HuH-7.5 (cell line): ENCODE measurements at regions not wholly inside any gene's neighbourhood (a gene's known extent, or its start where the extent isn't known, plus 50 kb on each side); places are given as distances from the start of the nearest gene placed in this dataset.

ENCODE experiments used
- DNase-seq: peaks from one replicate; pipeline ENCODE4 v3.0.0; 2011; ENCODE audit warnings: low spot score

DNA sequence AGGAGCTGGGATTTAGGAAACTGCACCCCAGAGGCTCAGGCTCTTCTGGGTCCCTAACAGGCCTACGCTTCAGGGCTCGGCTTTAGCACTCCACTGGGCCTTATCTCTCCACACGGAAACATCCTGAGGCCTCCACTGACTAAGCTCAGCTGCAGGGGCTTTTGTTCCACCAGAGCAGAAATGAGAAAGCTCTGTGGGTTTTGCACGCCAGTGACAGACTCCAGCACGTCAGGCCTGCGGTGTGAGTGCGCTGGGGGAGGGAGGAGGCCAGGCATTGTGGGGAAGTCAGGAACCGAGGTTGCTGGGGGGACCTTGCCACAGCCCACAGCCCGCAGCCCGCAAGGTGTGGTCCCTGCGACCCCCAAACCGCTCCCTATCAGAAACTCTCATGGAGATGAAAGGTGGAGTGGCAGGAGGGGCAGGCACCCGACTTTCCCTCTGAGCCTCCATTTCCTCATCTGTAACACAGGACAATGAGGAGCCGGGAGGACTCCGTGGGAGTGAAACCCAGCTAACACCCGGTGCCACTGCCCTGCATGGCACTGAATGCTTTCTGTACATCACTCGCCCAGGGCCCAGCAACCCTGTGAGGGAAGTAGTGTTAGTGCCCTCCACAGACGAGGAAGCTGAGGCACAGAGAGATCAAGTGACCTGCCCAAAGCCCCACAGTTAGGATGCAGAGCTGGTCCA lies 106.5 kb downstream of the TPRA1 start:
- DNase-seq = no peak

DNA sequence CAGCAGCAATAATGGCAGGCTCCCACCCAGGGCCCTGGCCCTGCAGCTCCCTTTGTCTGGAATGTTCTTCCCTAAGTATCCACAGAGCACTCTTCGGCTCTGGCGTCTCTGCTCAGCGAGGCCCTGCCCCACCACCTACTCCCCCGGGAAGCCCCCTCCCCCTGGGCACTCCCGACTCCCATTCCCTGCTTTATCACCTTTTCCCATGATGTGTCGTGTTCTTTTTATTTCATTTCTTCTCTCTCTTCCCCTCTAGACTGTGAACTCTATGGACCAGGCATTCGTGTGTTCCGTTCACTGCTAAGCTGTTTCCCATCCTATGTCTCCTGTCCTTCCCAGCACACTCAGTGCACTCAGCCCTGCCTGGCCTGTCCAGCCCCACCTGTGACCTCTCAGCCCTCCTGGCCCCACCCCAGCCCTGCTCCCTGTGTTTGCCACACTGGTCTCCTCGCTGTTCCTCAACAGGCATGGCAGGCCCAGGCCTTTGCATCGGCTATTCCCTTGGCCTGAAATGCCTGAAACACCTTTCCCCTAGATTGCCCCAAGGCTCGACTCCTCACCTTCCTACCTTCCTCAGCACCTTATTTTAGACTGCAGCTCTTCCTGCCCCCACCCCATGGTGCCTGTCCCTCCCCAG lies 107.4 kb downstream of the TPRA1 start:
- DNase-seq = no peak

DNA sequence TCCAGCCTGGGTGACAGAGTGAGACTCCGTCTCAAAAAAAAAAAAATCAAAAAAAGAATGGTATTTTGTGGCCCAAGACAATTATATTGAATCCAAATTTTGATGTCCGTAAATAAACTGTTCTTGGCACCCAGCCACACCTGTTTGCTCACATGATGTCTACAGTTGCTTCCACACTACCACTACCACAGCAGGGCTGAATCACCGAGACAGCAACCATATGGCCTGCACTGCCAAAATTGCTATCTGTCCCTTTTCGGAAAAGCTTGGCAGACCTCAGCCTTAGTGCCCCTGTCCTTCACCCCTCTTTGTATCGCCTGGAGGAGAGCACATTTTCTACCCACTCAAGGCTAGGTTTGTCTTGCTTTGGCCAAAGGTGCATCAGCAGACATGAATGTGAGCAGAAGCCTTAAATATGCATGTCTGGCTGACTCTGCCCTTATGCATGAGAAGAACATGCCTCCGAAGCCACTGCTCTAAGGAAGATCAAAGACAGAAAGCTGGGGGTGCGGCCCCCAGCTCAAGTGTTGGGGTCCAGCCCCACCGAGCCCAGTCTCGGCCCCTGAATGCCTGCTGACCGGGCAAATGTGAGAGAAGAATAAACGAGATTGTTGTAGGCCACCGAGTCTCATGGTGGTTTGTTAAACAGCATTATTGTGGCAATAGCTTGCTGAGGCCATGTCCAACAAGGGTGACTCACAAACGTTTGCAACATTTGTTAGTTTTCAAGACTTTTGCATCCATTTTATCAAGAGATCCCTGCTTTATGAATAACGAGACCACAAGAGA lies 108.1 kb downstream of the TPRA1 start:
- DNase-seq = no peak

DNA sequence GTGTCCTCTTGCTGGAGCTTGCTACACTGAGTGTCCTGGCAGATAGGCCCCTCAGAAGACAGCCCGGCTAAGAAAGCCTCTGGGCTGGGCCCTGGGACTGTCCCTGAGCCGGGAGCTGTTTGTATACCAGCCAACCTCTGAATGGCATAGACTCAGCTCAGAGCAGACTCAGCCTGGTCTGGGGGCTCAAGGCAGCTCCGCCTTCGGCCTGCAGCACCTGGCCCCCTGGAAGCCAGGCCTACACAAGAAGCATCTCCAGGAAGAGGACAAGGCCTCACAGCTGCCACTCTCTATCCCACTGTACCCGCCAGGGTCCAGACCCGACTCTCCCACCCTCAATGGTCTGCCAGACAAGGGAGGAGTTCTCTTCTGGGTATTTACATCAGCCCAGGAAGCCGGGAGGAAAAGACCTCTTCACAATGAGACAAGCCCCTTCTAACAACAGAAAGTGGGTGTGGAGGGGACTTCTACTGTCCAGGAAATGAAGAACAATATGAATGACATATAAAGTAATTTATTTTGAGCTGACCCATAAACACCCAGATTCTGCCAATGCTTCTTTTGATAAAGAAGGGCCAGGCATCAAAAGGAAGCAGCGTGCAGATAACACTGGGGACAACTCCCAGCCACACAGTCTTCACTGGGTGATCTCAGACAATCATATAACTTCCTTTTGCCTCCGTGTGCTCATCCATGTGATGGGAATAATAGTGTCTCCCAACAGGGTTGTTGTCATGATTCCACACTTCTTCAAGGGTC lies 110.2 kb downstream of the TPRA1 start:
- no peak for DNase-seq

DNA sequence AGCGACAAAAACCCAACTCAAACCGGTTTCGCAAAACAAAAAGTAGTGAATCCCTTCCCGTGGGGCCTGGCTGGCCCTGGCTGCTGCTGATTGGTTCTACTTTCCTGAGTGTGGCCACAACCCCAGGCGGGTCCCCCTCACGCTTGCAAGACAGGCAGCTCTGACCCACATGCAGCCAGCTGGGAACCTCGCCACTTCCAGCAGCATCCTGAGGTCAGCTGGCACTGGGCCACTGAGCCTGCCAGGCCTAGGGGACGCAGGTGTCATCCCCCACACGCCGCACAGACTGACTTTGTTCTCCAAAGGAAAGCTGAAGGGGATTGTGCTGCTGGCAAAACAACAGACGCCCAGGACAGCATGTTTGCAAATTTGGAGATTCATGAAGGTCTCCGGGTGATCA lies 111.1 kb downstream of the TPRA1 start:
- DNase-seq = no peak

DNA sequence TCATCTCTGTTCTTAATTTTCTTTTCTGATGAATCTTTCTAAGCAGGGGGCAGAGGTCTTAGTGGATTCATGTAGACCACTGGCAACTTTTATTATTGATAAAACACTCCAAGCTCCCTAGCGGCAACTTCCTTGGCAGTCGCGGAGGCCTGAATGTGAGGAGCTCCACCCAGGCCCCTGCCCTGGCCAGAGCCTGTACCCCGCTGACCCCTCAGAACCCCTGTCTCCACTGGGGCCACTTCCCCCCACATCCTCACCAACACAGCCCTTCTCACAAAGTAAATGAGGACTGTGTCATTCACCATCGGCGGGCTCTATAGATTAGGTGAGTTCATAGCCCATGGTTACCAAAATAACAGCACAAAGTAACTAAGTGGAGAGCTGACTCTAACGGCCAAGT lies 111.6 kb downstream of the TPRA1 start:
- no peak for DNase-seq

DNA sequence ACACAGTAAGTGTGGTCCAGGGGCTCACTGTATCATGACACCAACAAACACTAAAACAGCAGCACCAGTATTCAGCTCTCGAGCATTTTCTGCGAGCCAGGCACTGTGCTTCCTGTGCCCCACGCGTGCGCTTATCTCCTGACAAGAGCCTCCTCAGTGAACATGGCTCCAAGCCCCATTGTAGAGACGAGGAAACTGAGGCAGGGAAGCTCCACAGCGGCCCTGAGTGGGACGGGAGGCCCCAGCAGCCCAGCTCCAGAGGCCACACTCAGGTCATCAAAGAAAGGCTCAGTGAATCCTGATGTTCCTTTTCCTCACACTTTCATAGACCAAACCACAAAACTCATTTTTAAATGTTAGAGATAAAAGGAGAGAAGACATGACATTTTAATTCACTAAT lies 113.1 kb downstream of the TPRA1 start:
- no peak for DNase-seq

DNA sequence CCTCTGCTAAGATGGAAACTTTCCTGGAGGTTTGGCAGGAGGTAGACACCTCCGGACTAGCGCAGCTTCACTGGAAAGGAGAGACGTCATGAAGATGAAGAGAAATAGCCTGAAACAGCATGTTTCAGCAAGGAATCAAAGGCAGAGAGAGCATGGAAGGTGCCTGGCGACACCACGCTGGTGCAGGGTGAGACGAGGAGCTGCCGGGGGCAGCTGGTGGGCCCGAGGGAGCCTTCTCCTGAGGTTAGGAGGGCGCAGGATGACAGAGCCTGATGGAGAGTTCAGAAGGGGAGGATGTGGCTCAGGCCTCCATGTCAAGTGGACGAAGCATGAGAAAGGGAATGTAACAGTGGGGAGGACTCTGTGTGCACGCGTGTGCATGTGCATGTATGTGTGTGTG lies 113.6 kb downstream of the TPRA1 start:
- DNase-seq = no peak

DNA sequence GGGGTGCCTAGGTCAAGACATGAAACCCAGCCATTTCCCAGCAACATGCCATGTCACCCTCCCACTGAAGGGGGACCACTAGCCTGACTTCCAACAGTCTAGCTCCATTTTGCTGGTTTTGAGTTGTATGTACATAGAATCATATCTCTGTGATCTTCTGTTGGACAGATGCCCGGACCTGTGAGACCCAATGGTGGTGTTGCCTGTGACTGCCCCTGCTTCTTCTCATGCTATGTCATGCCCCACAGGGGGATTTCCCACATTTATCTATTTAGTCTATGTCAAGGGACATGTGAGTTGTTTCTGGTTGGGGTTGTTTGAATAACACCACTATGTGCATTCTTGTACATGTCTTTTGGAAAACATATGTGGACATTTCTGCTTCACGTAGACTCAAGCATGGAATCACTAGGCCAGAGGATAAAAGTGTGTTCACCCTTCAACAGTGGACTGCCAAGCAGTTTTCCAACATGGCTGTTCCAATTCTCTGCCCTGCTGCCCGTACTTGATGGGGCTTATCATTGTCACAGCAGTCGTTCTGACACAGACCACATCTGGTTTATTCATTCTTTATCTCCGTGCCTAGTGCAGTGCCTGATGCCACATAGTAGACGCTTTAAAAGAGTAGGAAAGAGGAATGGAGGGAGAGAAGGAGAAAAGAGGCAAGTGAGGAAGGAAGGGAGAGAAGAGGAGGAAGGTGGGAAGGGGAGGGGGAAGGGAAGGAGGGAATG lies 114.4 kb downstream of the TPRA1 start:
- no peak for DNase-seq

DNA sequence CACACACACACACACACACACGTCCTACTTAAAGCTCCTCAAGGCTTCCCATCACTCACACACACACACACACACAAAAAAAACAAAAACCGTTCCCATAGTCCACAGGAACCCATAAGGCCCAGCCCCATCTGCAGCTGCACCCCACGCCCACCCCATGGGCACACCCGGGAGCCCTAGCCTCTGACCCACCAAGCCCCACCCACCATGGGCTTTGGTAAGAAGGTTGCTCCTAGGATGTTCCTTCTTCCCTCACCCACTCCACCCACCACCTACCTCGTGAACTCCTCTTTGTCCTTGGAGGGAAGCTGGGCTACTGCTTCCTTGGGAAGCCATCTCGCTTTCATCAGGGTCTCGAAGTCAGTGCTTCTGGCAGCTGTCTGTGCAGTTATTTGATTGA lies 115.1 kb downstream of the TPRA1 start:
- no peak for DNase-seq

DNA sequence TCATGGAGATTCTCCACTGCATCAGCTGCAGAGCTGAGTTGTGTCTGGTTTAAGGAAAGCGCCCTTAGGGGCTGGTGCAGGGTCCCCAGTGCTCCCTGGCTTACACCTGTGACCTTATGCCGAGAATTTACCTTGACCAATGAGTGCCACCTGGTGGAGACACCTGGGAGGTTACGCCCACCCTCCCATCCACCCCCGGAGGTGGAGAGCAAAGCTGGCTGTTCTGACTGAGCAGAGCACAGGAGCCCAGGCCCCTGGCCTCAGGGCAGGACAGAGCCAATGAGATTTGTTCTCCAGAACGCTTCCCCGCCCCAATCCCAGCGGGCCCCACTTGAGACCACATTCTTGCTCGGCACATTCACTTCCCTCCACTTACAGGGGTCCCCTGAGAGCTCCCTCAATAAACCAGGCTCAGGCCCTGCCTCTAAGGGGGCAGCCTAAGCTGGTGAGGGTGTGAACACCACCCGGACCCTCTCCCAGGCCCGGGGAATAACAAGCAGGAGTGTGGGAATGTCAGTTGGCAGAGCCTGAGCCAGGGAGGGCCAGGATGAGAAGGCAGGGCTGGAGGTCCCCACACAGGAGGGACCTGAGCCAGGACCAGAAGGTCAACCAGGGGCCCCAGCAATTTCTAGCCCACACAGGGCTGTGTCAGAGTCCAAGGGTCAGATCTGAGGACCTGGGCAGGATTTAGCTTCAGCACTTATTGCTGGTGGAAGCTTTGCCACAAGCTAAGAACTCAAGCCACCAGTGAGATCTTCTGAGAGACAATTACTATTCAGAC lies 117.1 kb downstream of the TPRA1 start:
- peak; percentile 86 for DNase-seq

DNA sequence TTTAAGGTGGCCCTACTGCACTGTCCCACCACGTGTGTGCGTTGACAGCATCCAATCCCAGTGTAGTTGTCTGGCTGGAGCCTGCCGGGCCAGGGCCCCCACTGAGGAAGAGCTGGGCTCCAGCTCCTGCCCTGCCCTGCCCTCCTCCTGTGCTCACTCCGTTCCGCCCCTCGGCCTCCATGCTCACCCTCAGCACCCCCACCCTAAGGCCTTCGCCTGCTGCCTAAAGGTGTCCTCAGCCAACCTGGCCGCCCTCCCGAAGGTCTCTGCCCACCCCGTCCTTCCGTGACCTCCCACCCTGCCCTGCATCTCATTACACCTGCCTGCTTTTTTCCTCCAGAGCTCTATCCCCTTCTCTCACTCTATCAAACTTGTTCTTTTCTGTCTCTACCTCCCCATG lies 118.0 kb downstream of the TPRA1 start:
- DNase-seq = no peak

DNA sequence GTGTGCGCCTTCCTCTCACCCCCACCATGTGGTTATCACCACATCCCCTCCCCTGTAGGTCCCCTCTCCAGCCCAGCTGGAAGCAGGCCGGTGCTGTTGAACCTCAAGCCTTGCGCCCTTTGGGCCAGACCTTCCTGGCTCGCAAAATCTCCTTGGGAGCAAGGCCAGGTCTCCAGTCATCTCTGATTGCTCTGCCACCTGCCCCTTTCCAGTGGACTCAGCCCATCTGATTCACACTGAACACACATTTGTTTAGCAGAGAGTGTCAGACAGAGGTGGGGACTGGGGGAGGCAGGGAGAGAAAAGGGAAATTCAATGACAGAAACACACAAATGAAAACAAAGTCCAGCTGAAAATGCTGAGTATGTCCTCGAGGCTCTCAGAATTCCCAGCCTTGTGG lies 119.4 kb downstream of the TPRA1 start:
- no peak for DNase-seq

DNA sequence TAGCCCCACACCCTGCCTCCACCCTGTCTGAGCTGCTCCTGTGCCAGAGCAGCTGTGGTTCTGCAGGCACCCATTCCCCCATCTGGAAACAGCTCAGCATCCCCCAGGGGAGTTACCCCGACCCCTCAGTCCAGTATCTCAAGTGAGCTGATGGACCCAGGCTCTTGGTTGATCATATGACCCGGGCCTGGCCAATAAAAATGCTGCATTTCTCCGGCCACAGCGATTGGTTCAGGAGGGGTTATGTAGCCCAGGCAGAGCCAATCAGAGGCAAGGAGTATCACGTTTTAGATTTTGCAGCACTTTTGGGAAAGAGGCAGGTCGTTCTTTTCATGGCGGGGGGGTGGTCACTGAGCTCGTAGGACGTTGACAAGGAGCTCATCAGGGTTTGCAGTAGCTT lies 120.8 kb downstream of the TPRA1 start:
- DNase-seq = no peak

DNA sequence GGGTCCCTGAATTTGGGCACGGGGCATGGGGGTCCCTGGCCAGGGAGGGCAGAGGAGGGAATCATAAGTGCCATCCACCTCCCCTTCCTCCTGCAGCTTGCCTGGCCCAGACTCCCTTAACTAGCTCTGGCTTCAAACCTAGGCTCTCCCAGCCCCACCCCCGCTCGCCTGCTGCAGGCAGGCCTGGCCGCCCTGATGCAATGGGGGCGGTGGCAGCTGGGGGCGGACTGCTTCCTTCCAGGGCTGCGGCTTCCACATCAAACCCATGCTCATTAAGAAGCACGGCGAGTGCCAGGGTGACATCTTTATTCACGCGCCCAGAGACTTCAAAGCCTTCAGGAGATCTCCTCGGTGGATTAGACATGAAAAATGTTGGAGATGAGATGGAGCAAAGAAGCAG lies 123.1 kb downstream of the TPRA1 start:
- DNase-seq = no peak

DNA sequence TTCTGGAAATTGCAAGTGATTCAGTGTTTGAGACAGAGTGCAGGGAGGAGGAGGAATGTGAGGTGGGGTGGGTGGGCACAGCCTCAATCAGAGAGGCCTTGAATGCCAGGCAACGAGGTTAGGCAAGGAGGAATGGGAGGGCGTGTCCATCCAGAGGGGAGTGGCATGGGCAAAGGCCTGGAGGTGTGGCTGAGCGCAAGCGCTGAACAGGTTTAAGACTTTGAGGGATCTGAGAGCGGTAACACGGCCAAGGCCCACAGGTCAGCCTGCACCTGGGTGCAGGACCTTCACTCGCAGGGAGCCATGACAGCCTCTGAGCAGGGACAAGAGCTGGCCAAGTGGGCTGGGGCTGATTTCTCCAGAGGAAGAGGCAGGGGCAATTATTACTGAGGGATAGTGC lies 125.9 kb downstream of the TPRA1 start:
- no peak for DNase-seq

DNA sequence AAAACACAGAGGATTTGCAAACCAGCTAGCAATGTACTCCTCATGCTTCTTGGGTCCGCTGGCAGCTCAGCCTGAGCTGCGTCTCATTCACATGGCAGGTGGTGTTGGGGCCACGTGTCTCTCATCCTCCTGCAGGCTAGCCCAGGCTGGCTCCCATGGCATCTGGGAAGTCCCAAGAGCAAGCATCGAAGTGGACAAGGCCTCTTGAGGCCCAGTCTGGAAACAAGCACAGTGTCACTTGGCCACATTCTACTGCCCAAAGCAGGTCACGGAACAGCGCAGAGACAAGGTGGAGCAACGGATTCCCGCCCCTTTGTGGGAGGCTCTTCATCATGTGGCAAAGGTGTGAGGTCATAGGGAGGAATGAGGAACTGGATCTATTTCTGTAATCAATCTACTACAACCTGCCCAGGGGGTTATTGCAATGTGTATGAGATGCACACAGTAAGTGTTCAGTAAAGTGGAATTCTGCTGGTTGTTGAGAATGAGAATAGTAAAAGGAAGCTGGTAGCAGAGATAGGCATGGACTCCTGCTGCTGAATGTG lies 128.3 kb downstream of the TPRA1 start:
- no peak for DNase-seq

DNA sequence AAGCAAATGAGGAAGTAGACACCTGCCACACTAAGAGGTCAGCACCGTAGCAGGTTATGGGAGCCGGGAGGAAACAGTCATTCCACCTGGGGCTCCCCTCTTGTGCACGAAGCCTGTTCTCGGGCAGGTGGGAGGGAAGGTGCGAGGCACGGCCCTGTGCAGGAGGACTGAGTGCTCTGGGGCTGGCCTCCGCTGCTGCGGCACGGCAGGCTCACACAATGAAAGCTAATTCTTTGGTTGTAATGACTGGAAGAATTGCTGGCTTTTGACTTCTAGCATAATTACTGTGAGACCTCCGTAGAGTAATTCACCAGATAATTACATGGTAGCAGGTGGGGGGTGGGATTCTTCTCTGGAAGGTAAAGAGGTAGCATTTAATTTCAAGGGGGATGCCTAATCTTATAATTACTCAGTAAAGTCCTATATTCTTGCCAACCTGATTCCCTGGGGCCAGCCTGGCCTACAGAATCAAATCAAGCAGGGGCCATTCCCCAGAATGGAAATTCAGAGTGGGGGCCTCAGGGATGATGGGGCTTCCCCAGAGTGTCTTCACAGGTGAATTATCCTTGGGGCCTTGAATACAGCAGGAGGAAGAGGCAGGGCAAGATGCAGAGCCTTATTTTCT lies 129.1 kb downstream of the TPRA1 start:
- no peak for DNase-seq

DNA sequence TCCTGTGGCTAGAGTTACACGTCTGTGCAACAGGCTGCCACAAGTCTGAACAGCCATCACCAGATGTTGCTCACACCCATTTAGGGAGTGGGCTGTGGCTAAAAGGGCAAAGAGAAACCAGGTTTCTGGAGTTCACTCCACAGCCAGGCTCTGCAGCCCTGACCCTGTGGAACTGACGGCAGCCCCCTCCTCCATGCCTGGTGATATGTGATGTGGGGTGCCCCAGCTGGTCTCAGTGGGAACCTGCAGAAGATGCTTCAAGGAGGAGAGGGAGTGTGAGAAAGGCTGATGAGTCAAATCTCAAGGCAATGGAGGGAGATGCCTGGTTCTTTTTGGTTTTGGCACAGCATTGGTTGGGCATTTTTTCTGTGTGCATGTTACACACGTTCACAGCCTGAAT lies 130.6 kb downstream of the TPRA1 start:
- no peak for DNase-seq
